ENCODE measurements at regions not wholly inside any gene's neighbourhood (a gene's known extent, or its start where the extent isn't known, plus 50 kb on each side); places are given as distances from the start of the nearest gene placed in this dataset.

DNA sequence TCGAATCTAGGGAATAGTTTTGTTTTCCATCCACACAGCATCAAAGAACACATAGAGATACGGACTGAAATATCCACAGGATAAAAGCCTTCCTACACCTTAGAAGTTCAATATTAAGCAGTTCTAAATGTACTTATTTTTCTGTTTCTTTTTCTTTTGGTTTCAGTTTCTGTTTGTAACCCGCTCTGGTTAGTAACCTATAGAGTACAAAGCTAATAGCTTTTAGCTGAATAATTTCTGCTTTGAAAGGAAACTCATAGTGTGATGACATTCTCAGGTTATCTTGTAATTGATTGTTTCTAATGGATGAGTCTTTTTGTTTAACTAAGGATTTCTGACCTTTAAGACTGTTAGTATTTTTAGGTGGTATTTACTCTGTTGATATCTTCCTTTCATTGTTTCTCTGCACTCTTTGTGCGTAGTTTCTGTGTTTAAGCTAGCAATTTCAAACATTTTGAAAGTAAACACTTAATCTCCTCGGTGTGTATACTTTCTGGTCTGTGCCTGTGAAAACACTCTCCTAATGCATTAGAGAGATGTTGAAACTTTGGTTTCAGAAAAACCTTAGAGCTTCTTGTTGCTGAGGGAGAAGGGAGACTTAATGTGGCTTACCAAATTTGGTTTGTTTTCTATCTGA is 385.5 kb downstream of the HDGFL1 start:
- H2AFZ ChIP-seq (ENCODE audit: low read length) = no peak overlapping the region
- peaks cover 2 to 11% of the 10 kb centered on the region in 2 experiments; a peak in 2 of 4 replicates for H3K4me1 Mint-ChIP-seq
- no peak for DNase-seq

More for the DNA sequence above, 385.5 kb downstream of the HDGFL1 start:
- no peak overlapping the region for H3K4me2 ChIP-seq (ENCODE audit: insufficient read depth, insufficient read length, low read length)
- no peak overlapping the region for H3K14ac ChIP-seq (ENCODE audit: insufficient read depth, low read length)
- no peak overlapping the region for H3T11ph ChIP-seq (ENCODE audit: low read length)
- no peak overlapping the region for H2AK5ac ChIP-seq (ENCODE audit: insufficient read length, low read length)
- no peak overlapping the region for H3K27ac Mint-ChIP-seq
- 0 out of 2 replicates have a peak, but pooled peaks cover 3% of the 10 kb centered on the region for H3K4me1 ChIP-seq (ENCODE audit: insufficient read depth, low read length)
- no peak overlapping the region for H4K8ac ChIP-seq (replicated peaks; ENCODE audit: insufficient read length, low read depth, low read length)
- H3K4me3 Mint-ChIP-seq = no peak overlapping the region
- no peak overlapping the region for H2BK15ac ChIP-seq (ENCODE audit: low read depth, low read length)
- H3K79me1 ChIP-seq (ENCODE audit: insufficient read depth, low read depth, low read length, poor library complexity, severe bottlenecking) = no peaks in the 10 kb centered on the region
- H3K23ac ChIP-seq (ENCODE audit: insufficient read length, low read depth, low read length) = no peak overlapping the region
- H3K23me2 ChIP-seq (ENCODE audit: insufficient read length, low read depth, low read length, poor library complexity, severe bottlenecking) = no peaks in the 10 kb centered on the region
- no peak overlapping the region for H3K27ac ChIP-seq (ENCODE audit: insufficient read length, low read depth, low read length)
- no peaks in the 10 kb centered on the region for H3K27me3 ChIP-seq (ENCODE audit: insufficient read depth, low read length)
- no peaks in the 10 kb centered on the region; a peak in 1 of 7 replicates for H3K36me3 Mint-ChIP-seq (ENCODE audit: insufficient read depth in 1 of 3, low read depth in 3 of 3)
- no peak overlapping the region for H4K91ac ChIP-seq (ENCODE audit: insufficient read length, low read depth, low read length)
- no peak overlapping the region for H2BK120ac ChIP-seq (ENCODE audit: low read depth, low read length, poor library complexity, severe bottlenecking)
- H2BK12ac ChIP-seq (ENCODE audit: insufficient read length, low read depth, low read length) = no peak overlapping the region
- no peak overlapping the region for H3K56ac ChIP-seq (ENCODE audit: insufficient read length, low read depth, low read length)
- TF ChIP-seq, protein P1, sequence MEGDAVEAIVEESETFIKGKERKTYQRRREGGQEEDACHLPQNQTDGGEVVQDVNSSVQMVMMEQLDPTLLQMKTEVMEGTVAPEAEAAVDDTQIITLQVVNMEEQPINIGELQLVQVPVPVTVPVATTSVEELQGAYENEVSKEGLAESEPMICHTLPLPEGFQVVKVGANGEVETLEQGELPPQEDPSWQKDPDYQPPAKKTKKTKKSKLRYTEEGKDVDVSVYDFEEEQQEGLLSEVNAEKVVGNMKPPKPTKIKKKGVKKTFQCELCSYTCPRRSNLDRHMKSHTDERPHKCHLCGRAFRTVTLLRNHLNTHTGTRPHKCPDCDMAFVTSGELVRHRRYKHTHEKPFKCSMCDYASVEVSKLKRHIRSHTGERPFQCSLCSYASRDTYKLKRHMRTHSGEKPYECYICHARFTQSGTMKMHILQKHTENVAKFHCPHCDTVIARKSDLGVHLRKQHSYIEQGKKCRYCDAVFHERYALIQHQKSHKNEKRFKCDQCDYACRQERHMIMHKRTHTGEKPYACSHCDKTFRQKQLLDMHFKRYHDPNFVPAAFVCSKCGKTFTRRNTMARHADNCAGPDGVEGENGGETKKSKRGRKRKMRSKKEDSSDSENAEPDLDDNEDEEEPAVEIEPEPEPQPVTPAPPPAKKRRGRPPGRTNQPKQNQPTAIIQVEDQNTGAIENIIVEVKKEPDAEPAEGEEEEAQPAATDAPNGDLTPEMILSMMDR (conservative IDR thresholded peaks at IDR 0.05) = no peak
- no peak overlapping the region for H3K4ac ChIP-seq (ENCODE audit: low read depth, low read length)
- H3K9ac ChIP-seq (ENCODE audit: extremely low read depth, insufficient read length, low read length) = no peak overlapping the region
- peaks cover 2 to 3% of the 10 kb centered on the region in 2 experiments; a peak in 3 of 5 replicates for H3K9me3 Mint-ChIP-seq
- no peaks in the 10 kb centered on the region for H4K20me1 ChIP-seq (ENCODE audit: control insufficient read depth, insufficient read depth, insufficient read length)
- no peaks in the 10 kb centered on the region for H3K9me3 ChIP-seq (ENCODE audit: control insufficient read depth, low read depth, low read length)
- H2BK5ac ChIP-seq (ENCODE audit: insufficient read length, low read length) = no peak overlapping the region
- H3K27me3 Mint-ChIP-seq (ENCODE audit: low read depth) = no peaks in the 10 kb centered on the region
- no peak overlapping the region for H4K5ac ChIP-seq (ENCODE audit: insufficient read length, low read depth, low read length)
- H3K18ac ChIP-seq (ENCODE audit: insufficient read length, low read depth, low read length) = no peak overlapping the region
- no CpG with 5 or more reads among the region's 5 CpGs for WGBS (ENCODE audit: extremely low coverage, insufficient read length, low lambda C conversion rate)
- no peaks in the 10 kb centered on the region for H3K79me2 ChIP-seq (ENCODE audit: insufficient read depth, low read length)
- H2BK20ac ChIP-seq (ENCODE audit: low read depth, low read length, poor library complexity, severe bottlenecking) = no peak overlapping the region
